H1 (cell line): ENCODE measurements at regions not wholly inside any gene's neighbourhood (a gene's known extent, or its start where the extent isn't known, plus 50 kb on each side); places are given as distances from the start of the nearest gene placed in this dataset.

Experiments
- CTCF ChIA-PET: fragments of 300-600 bp; sonication (Branson Sonifier 250); formaldehyde crosslinking; loops from one replicate; lab custom pipeline; 2021; ENCODE audit not compliant: partially characterized antibody; lab: Charles Lee
- POLR2A ChIA-PET: fragments of 300-600 bp; sonication (Branson Sonifier 250); formaldehyde crosslinking; loops from one replicate; lab custom pipeline; 2021; ENCODE audit warnings: inconsistent platforms; ENCODE audit not compliant: partially characterized antibody; lab: Charles Lee
- DNase-seq, 2 experiments: peaks; one replicate each; pipeline versions ENCODE4 v3.0.0 to v3.0.0-alpha.2; 2010 to 2022; ENCODE audit warnings: low spot score in 2 of 2, low read depth in 1 of 2, mixed read lengths in 1 of 2
- FAIRE-seq: peaks from 2 replicates; lab custom pipeline; 2011; peaks lifted over from hg19 to GRCh38; lab: Jason Lieb, UNC
- H2AFZ ChIP-seq: 2 replicates; pipeline ENCODE4 v1.8.1; 2012; ENCODE audit warnings: low read length, inconsistent platforms
- H2AK5ac ChIP-seq: 2 replicates; pipeline ENCODE4 v1.6.1; 2013; ENCODE audit warnings: low read depth, low read length
- H2BK120ac ChIP-seq: replicated peaks from 2 replicates; pipeline ENCODE3; 2013; ENCODE audit warnings: low read depth, low read length, inconsistent platforms
- H2BK12ac ChIP-seq: 2 replicates; pipeline ENCODE4 v1.6.1; 2013; ENCODE audit warnings: low read depth, low read length
- H2BK15ac ChIP-seq: 2 replicates; pipeline ENCODE4 v1.6.1; 2013; ENCODE audit warnings: low read length
- H2BK20ac ChIP-seq: 2 replicates; pipeline ENCODE4 v1.6.1; 2013; ENCODE audit warnings: low read length
- H2BK5ac ChIP-seq: 2 replicates; pipeline ENCODE4 v1.6.1; 2013; ENCODE audit warnings: low read depth, low read length
- H3K14ac ChIP-seq: 2 replicates; pipeline ENCODE4 v1.6.1; 2013; ENCODE audit warnings: inconsistent platforms; ENCODE audit not compliant: insufficient read length
- H3K18ac ChIP-seq: 2 replicates; pipeline ENCODE4 v1.6.1; 2013; ENCODE audit warnings: low read length; ENCODE audit errors: extremely low read depth
- H3K23ac ChIP-seq: 2 replicates; pipeline ENCODE4 v1.6.1; 2013; ENCODE audit warnings: inconsistent platforms; ENCODE audit not compliant: insufficient read length
- H3K23me2 ChIP-seq: 2 replicates; pipeline ENCODE4 v1.6.1; 2013; ENCODE audit warnings: low read depth, low read length
- H3K27ac ChIP-seq: 2 replicates; pipeline ENCODE4 v1.6.1; 2011; ENCODE audit warnings: low read depth, low read length, inconsistent platforms
- H3K27me3 ChIP-seq, 4 experiments: replicated peaks in 1 of 4; 1 replicate in 1 of 4; 2 replicates in 3 of 4; pipeline versions ENCODE4 v1.6.1 to v1.8.1; 2011 to 2013; ENCODE audit warnings: low read length in 3 of 4, mild to moderate bottlenecking in 3 of 4, inconsistent platforms in 2 of 4, mixed read lengths in 2 of 4, moderate library complexity in 1 of 4; ENCODE audit not compliant: control insufficient read depth in 3 of 4, insufficient read depth in 3 of 4; ENCODE audit errors: extremely low read depth in 1 of 4
- H3K36me3 ChIP-seq, 4 experiments: 2 replicates each; pipeline versions ENCODE4 v1.6.1 to v1.8.1; 2011 to 2013; ENCODE audit warnings: mild to moderate bottlenecking in 4 of 4, low read length in 3 of 4, moderate library complexity in 2 of 4, control low read depth in 1 of 4, inconsistent platforms in 1 of 4; ENCODE audit not compliant: insufficient read depth in 4 of 4, control insufficient read depth in 2 of 4
- H3K4ac ChIP-seq: replicated peaks from 2 replicates; pipeline ENCODE3; 2013; ENCODE audit warnings: low read length, low read depth, mixed read lengths, inconsistent platforms; ENCODE audit not compliant: insufficient read length
- H3K4me1 ChIP-seq, 4 experiments: replicated peaks in 1 of 4; 1 replicate in 1 of 4; 2 replicates in 3 of 4; pipeline versions ENCODE4 v1.6.1 to v1.8.1; 2011 to 2013; ENCODE audit warnings: low read length in 3 of 4, inconsistent platforms in 2 of 4, mixed read lengths in 1 of 4; ENCODE audit not compliant: insufficient read depth in 4 of 4, control insufficient read depth in 3 of 4
- H3K4me2 ChIP-seq, 2 experiments: 2 replicates each; pipeline versions ENCODE4 v1.6.1 to v1.8.1; 2011 to 2013; ENCODE audit warnings: low read depth in 2 of 2, low read length in 2 of 2, control low read depth in 1 of 2, inconsistent platforms in 1 of 2, mild to moderate bottlenecking in 1 of 2; ENCODE audit not compliant: insufficient read depth in 1 of 2
- H3K4me3 ChIP-seq, 4 experiments: fragments of 200-600, 300-600 bp in 1 of 4; sonication (generic), shearing (Covaris generic), sonication (Bioruptor Twin) in 1 of 4; 2 replicates each; pipeline versions ENCODE4 v1.5.1 to v1.8.1; 2011 to 2016; ENCODE audit warnings: low read length in 4 of 4, low read depth in 3 of 4, control low read depth in 2 of 4, inconsistent platforms in 2 of 4, mild to moderate bottlenecking in 2 of 4, mixed read lengths in 1 of 4, moderate library complexity in 1 of 4; ENCODE audit not compliant: insufficient read depth in 2 of 4; ENCODE audit errors: extremely low read depth in 1 of 4
- H3K56ac ChIP-seq: replicated peaks from 2 replicates; pipeline ENCODE3; 2013; ENCODE audit warnings: low read depth, mild to moderate bottlenecking, mixed read lengths, low read length, inconsistent platforms; ENCODE audit not compliant: insufficient read length
- H3K79me1 ChIP-seq: 2 replicates; pipeline ENCODE4 v1.6.1; 2013; ENCODE audit warnings: low read depth, low read length, control low read depth
- H3K79me2 ChIP-seq, 2 experiments: 2 replicates each; pipeline versions ENCODE4 v1.6.1 to v1.8.1; 2012 to 2013; ENCODE audit warnings: low read length in 2 of 2, mild to moderate bottlenecking in 2 of 2, inconsistent platforms in 1 of 2; ENCODE audit not compliant: insufficient read depth in 2 of 2, control insufficient read depth in 1 of 2
- H3K9ac ChIP-seq, 4 experiments: replicated peaks in 1 of 4; 1 replicate in 1 of 4; 2 replicates in 3 of 4; pipeline versions ENCODE4 v1.6.1 to v1.8.1; 2011 to 2013; ENCODE audit warnings: low read depth in 3 of 4, low read length in 3 of 4, control low read depth in 2 of 4, mild to moderate bottlenecking in 2 of 4, moderate library complexity in 2 of 4, inconsistent platforms in 1 of 4; ENCODE audit errors: extremely low read depth in 1 of 4
- H3K9me3 ChIP-seq, 2 experiments: 2 replicates each; pipeline versions ENCODE4 v1.6.1 to v1.8.1; 2012 to 2013; ENCODE audit warnings: mild to moderate bottlenecking in 2 of 2, moderate library complexity in 2 of 2, control low read depth in 1 of 2, inconsistent platforms in 1 of 2, low read depth in 1 of 2, low read length in 1 of 2, mixed read lengths in 1 of 2; ENCODE audit not compliant: insufficient read depth in 2 of 2
- H4K20me1 ChIP-seq, 2 experiments: replicated peaks in 1 of 2; 2 replicates each; pipeline versions ENCODE3 to v1.8.1; 2011 to 2013; ENCODE audit warnings: inconsistent platforms in 2 of 2, low read length in 2 of 2, mild to moderate bottlenecking in 1 of 2; ENCODE audit not compliant: insufficient read depth in 2 of 2, control insufficient read depth in 1 of 2
- H4K5ac ChIP-seq: 2 replicates; pipeline ENCODE4 v1.6.1; 2013; ENCODE audit warnings: low read length, low read depth, mixed read lengths, inconsistent platforms; ENCODE audit not compliant: insufficient read length
- H4K8ac ChIP-seq: 2 replicates; pipeline ENCODE4 v1.8.0; 2013; ENCODE audit warnings: mild to moderate bottlenecking, moderate library complexity, low read length, inconsistent platforms; ENCODE audit not compliant: insufficient read depth; ENCODE audit errors: extremely low read depth
- H4K91ac ChIP-seq: replicated peaks from 2 replicates; pipeline ENCODE3; 2013; ENCODE audit warnings: low read length, mixed read lengths, inconsistent platforms; ENCODE audit not compliant: insufficient read length
- BACH1 ChIP-seq: IDR thresholded peaks from 2 replicates; pipeline ENCODE4 v1.6.1; 2012; ENCODE audit warnings: low read length, improper control_type of control experiment
- CHD1 ChIP-seq: IDR thresholded peaks from 2 replicates; pipeline ENCODE4 v1.6.1; 2012; ENCODE audit warnings: low read depth, low read length, improper control_type of control experiment
- CTBP2 ChIP-seq: IDR thresholded peaks from 2 replicates; pipeline ENCODE4 v1.7.0; 2011; ENCODE audit warnings: borderline replicate concordance, mild to moderate bottlenecking, moderate library complexity, mixed read lengths, low read length; ENCODE audit not compliant: insufficient read depth, insufficient read length
- EP300 ChIP-seq, 2 experiments: IDR thresholded peaks; 1 replicate in 1 of 2; 2 replicates in 1 of 2; pipeline ENCODE4 v1.6.1; 2011 to 2012; ENCODE audit warnings: low read depth in 2 of 2, low read length in 2 of 2, mild to moderate bottlenecking in 2 of 2, borderline replicate concordance in 1 of 2, inconsistent platforms in 1 of 2, moderate library complexity in 1 of 2
- GABPA ChIP-seq: IDR thresholded peaks from 2 replicates; pipeline ENCODE4 v1.6.1; 2011; ENCODE audit warnings: mild to moderate bottlenecking, low read length, moderate library complexity, borderline replicate concordance; ENCODE audit not compliant: insufficient read depth
- KDM5A ChIP-seq: fragments of 200-600 bp; IDR thresholded peaks from 2 replicates; pipeline ENCODE4 v1.7.1; 2012; ENCODE audit warnings: mild to moderate bottlenecking, low read length, inconsistent platforms, mixed read lengths
- RXRA ChIP-seq: IDR thresholded peaks from 2 replicates; pipeline ENCODE4 v1.6.1; 2011; ENCODE audit warnings: low read depth, mild to moderate bottlenecking, low read length, moderate library complexity; ENCODE audit not compliant: insufficient read depth
- TAF1 ChIP-seq: IDR thresholded peaks from 2 replicates; pipeline ENCODE4 v1.6.1; 2011; ENCODE audit warnings: mild to moderate bottlenecking, low read depth, low read length
- ZNF274 ChIP-seq: IDR thresholded peaks from 2 replicates; pipeline ENCODE4 v1.7.0; 2012; ENCODE audit warnings: low read length, borderline replicate concordance; ENCODE audit errors: extremely low read depth
- WGBS, 2 experiments: shearing (Covaris generic) in 1 of 2; methylation state at CpG; one replicate each; pipeline versions ENCODE4 v1.1.6 to v1.1.7; 2013 to 2015; ENCODE audit warnings: low lambda C conversion rate in 2 of 2, mixed read lengths in 2 of 2, inconsistent platforms in 1 of 2, low coverage in 1 of 2, missing lambda C conversion rate in 1 of 2; ENCODE audit not compliant: insufficient replicate concordance in 2 of 2, insufficient coverage in 1 of 2, insufficient read length in 1 of 2; ENCODE audit errors: extremely low coverage in 1 of 2, missing lambda C conversion rate in 1 of 2; 5-methylcytosine and 5-hydroxymethylcytosine counted together

DNA sequence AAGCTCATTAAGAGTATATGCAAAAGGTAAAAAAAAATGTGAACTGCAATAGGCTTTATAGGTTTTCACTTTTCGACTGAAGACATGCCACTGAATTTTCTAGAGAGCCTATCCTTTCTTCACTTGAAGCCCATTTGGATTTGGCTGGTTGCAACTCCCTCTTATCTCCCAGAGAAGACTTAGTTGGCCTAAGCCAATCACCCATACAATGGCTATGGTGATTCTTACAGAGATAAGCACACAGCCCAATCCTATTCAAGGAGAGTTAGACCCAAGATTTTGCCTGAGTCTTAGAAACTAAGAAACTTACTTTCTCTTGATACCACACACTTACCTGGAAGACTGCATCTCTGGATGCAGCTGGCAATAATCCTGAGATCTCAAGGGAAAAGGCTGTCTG lies 167.3 kb upstream of the PTCHD4 start:
- no peak for DNase-seq
- WGBS, 2 experiments = 76% methylated on average over 1 of the region's 1 CpG; no CpG with 5 or more reads in 1 of the 2 experiments
- H3K56ac ChIP-seq = no peak overlapping the region
- no peak overlapping the region for H3K4ac ChIP-seq
- TF ChIP-seq BACH1 = no peak
- TF ChIP-seq KDM5A = no peak
- TF ChIP-seq TAF1 = no peak
- no peak for TF ChIP-seq GABPA
- TF ChIP-seq CHD1 = no peak
- TF ChIP-seq CTBP2 = no peak
- no peak for TF ChIP-seq ZNF274
- TF ChIP-seq EP300 (IDR thresholded peaks at IDR 0.05; ENCODE audit: borderline replicate concordance in 1 of 2, low read depth in 2 of 2, low read length in 2 of 2) = no peak
- TF ChIP-seq RXRA = no peak
- H2AFZ ChIP-seq = no peak overlapping the region
- H2AK5ac ChIP-seq = no peak overlapping the region
- no peak overlapping the region for H3K23ac ChIP-seq
- H2BK12ac ChIP-seq = no peak overlapping the region
- ChIA-PET CTCF (interaction anchor here (1.1 to 1.3 kb wide), 2 partner anchors 8 to 9 kb away, joined by 4 to 6 read pairs; no protein-coding TSS in a partner anchor), POLR2A (no interaction called here)
- no peaks in the 10 kb centered on the region for H3K36me3 ChIP-seq
- no peak overlapping the region for H4K5ac ChIP-seq
- H3K4me2 ChIP-seq = no peak overlapping the region
- no peak overlapping the region for H4K91ac ChIP-seq
- no peaks in the 10 kb centered on the region for H4K20me1 ChIP-seq
- no peak overlapping the region for H3K9ac ChIP-seq
- no peak overlapping the region for H2BK120ac ChIP-seq
- no peak overlapping the region for H4K8ac ChIP-seq
- no peak overlapping the region for H3K4me3 ChIP-seq
- H3K79me1 ChIP-seq = no peaks in the 10 kb centered on the region
- H3K79me2 ChIP-seq = no peaks in the 10 kb centered on the region
- H3K18ac ChIP-seq = no peak overlapping the region
- H3K23me2 ChIP-seq = no peaks in the 10 kb centered on the region
- H3K27me3 ChIP-seq = no peaks in the 10 kb centered on the region
- no peaks in the 10 kb centered on the region for H3K9me3 ChIP-seq
- H2BK5ac ChIP-seq = no peak overlapping the region
- no peak overlapping the region for H2BK15ac ChIP-seq
- FAIRE-seq = no peak
- no peak overlapping the region for H3K27ac ChIP-seq
- H2BK20ac ChIP-seq = no peak overlapping the region
- peaks cover 0 to 3% (median 0%) of the 10 kb centered on the region in 4 experiments; a peak in 2 of 7 replicates for H3K4me1 ChIP-seq
- H3K14ac ChIP-seq = no peak overlapping the region
